ENCODE measurements at regions not wholly inside any gene's neighbourhood (a gene's known extent, or its start where the extent isn't known, plus 50 kb on each side); places are given as distances from the start of the nearest gene placed in this dataset.

- no peak overlapping the region for H2AFZ ChIP-seq (ENCODE audit: low read length)
- no peaks in the 10 kb centered on the region for H4K20me1 ChIP-seq (ENCODE audit: low read length)
- POLR2A ChIA-PET (ENCODE audit: unreplicated experiment), result no interaction called here
- intact Hi-C loops (cut with micrococcal nuclease), result no loop called here
- no peak overlapping the region for H3K4me3 ChIP-seq (ENCODE audit: low read length)
- H3K27ac ChIP-seq (ENCODE audit: low read length), result no peak overlapping the region
- TF ChIP-seq EZH2 (IDR thresholded peaks at IDR 0.05; ENCODE audit: low read length, unreplicated experiment) (no peak), EZH2phosphoT487 (IDR thresholded peaks at IDR 0.05; ENCODE audit: borderline replicate concordance, low read length) (no peak)
- TF ChIP-seq, protein P1, sequence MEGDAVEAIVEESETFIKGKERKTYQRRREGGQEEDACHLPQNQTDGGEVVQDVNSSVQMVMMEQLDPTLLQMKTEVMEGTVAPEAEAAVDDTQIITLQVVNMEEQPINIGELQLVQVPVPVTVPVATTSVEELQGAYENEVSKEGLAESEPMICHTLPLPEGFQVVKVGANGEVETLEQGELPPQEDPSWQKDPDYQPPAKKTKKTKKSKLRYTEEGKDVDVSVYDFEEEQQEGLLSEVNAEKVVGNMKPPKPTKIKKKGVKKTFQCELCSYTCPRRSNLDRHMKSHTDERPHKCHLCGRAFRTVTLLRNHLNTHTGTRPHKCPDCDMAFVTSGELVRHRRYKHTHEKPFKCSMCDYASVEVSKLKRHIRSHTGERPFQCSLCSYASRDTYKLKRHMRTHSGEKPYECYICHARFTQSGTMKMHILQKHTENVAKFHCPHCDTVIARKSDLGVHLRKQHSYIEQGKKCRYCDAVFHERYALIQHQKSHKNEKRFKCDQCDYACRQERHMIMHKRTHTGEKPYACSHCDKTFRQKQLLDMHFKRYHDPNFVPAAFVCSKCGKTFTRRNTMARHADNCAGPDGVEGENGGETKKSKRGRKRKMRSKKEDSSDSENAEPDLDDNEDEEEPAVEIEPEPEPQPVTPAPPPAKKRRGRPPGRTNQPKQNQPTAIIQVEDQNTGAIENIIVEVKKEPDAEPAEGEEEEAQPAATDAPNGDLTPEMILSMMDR (conservative IDR thresholded peaks at IDR 0.05; ENCODE audit: low read depth, low read length), result no peak
- no peaks in the 10 kb centered on the region for H3K36me3 ChIP-seq (ENCODE audit: low read depth, low read length)
- CTCF ChIA-PET, result no interaction called here
- no peaks in the 10 kb centered on the region for H3F3A ChIP-seq (ENCODE audit: low read length, unreplicated experiment)
- H3K4me2 ChIP-seq (ENCODE audit: low read length), result no peak overlapping the region
- DNase-seq (no peak), ATAC-seq (no peak)
- H3K79me2 ChIP-seq (ENCODE audit: low read length), result no peaks in the 10 kb centered on the region
- no peak overlapping the region for H3K9ac ChIP-seq (ENCODE audit: low read length)
- BruUV-seq (replicated peaks), result no TSS peak
- no peaks in the 10 kb centered on the region for H3K27me3 ChIP-seq (ENCODE audit: low read length)
- no peaks in the 10 kb centered on the region for H3K4me1 ChIP-seq (ENCODE audit: insufficient read depth, low read length)
- no peaks in the 10 kb centered on the region for H3K9me3 ChIP-seq (ENCODE audit: low read length)
- no peaks in the 10 kb centered on the region for H3K9me2 ChIP-seq (replicated peaks; ENCODE audit: low read length)
Observed at GRCh38 chr16:5635331-5635730, 537.7 kb upstream of the EEF2KMT start.

DNA sequence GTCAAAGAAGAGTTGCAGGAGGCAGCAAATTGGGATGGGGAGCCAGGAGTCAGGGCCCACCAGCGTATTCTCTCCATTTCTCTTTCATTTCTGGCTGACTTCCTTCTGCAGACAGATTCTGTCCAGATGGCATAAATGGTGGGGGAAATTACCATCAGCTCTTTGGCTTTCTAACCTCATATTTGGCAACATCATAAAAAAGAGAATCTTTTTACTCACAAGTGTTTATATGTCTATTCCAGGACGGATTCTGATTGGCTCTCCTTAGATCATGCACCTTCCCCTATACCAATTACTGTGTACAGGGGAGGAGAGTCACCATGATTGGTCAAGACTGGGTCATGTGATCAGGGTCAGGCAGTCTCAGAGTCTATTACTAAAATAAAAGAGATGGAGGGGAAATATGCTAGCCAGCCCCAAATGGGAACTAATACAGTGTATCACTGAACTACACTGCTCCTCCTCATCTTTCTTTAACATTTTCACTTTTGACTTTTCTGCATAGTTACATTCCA is 537.1 kb upstream of the EEF2KMT start:
- intact Hi-C loops (cut with micrococcal nuclease), result no loop called here
- Histone ChIP-seq H3K27ac (ENCODE audit: low read length) (no peak overlapping the region), H4K20me1 (ENCODE audit: low read length) (no peaks in the 10 kb centered on the region), H3K27me3 (ENCODE audit: low read length) (no peaks in the 10 kb centered on the region), H3F3A (ENCODE audit: low read length, unreplicated experiment) (no peaks in the 10 kb centered on the region), H3K4me1 (ENCODE audit: insufficient read depth, low read length) (no peaks in the 10 kb centered on the region), H3K79me2 (ENCODE audit: low read length) (no peaks in the 10 kb centered on the region), H3K9me2 (replicated peaks; ENCODE audit: low read length) (no peaks in the 10 kb centered on the region), H3K9me3 (ENCODE audit: low read length) (no peaks in the 10 kb centered on the region), H3K9ac (ENCODE audit: low read length) (no peak overlapping the region), H3K4me2 (ENCODE audit: low read length) (no peak overlapping the region), H3K4me3 (ENCODE audit: low read length) (no peak overlapping the region), H3K36me3 (ENCODE audit: low read depth, low read length) (no peaks in the 10 kb centered on the region), H2AFZ (ENCODE audit: low read length) (no peak overlapping the region)
- ATAC-seq (no peak), DNase-seq (no peak)
- CTCF ChIA-PET, result no interaction called here
- TF ChIP-seq EZH2 (IDR thresholded peaks at IDR 0.05; ENCODE audit: low read length, unreplicated experiment), result no peak
- TF ChIP-seq, protein P1 (conservative IDR thresholded peaks at IDR 0.05; ENCODE audit: low read depth, low read length), result no peak
- no peak for TF ChIP-seq EZH2phosphoT487 (IDR thresholded peaks at IDR 0.05; ENCODE audit: borderline replicate concordance, low read length)
- POLR2A ChIA-PET (ENCODE audit: unreplicated experiment), result no interaction called here
- no TSS peak for BruUV-seq (replicated peaks)

GRCh38 chr16:5633845-5634440 is 536.3 kb upstream of the EEF2KMT start:
- intact Hi-C loops (cut with micrococcal nuclease), result no loop called here
- BruUV-seq (replicated peaks), result no TSS peak
- Histone ChIP-seq H3K9ac (ENCODE audit: low read length) (no peak overlapping the region), H3K4me2 (ENCODE audit: low read length) (no peak overlapping the region), H4K20me1 (ENCODE audit: low read length) (no peaks in the 10 kb centered on the region), H3F3A (ENCODE audit: low read length, unreplicated experiment) (no peaks in the 10 kb centered on the region), H3K27me3 (ENCODE audit: low read length) (no peaks in the 10 kb centered on the region), H3K36me3 (ENCODE audit: low read depth, low read length) (no peaks in the 10 kb centered on the region), H3K27ac (ENCODE audit: low read length) (no peak overlapping the region), H3K4me1 (ENCODE audit: insufficient read depth, low read length) (no peaks in the 10 kb centered on the region), H3K9me2 (replicated peaks; ENCODE audit: low read length) (no peaks in the 10 kb centered on the region), H3K9me3 (ENCODE audit: low read length) (no peaks in the 10 kb centered on the region), H3K4me3 (ENCODE audit: low read length) (no peak overlapping the region), H3K79me2 (ENCODE audit: low read length) (no peaks in the 10 kb centered on the region), H2AFZ (ENCODE audit: low read length) (no peak overlapping the region)
- CTCF ChIA-PET, result no interaction called here
- ATAC-seq (no peak), DNase-seq (peak; percentile 35)
- TF ChIP-seq EZH2 (IDR thresholded peaks at IDR 0.05; ENCODE audit: low read length, unreplicated experiment) (no peak), EZH2phosphoT487 (IDR thresholded peaks at IDR 0.05; ENCODE audit: borderline replicate concordance, low read length) (no peak)
- TF ChIP-seq, protein P1 (conservative IDR thresholded peaks at IDR 0.05; ENCODE audit: low read depth, low read length), result peak; percentile 54
- POLR2A ChIA-PET (ENCODE audit: unreplicated experiment), result no interaction called here
